HK-2 (cell line): ENCODE measurements at regions not wholly inside any gene's neighbourhood (a gene's known extent, or its start where the extent isn't known, plus 50 kb on each side); places are given as distances from the start of the nearest gene placed in this dataset.

ENCODE experiments used
- DNase-seq: peaks from one replicate; pipeline ENCODE4 v3.0.0-alpha.2; 2018; ENCODE audit not compliant: unreplicated experiment

- DNase-seq: no peak
These were observed 369.2 kb downstream of the MID1IP1 start for GRCh38 chrX:39170464-39170863.

- DNase-seq: no peak
These were observed 370.4 kb downstream of the MID1IP1 start for GRCh38 chrX:39171686-39172085.

- no peak for DNase-seq
These were observed 373.0 kb downstream of the MID1IP1 start for GRCh38 chrX:39174241-39174771.

GRCh38 chrX:39174772-39175417, 373.6 kb downstream of the MID1IP1 start:
- no peak for DNase-seq

- no peak for DNase-seq
These were observed 374.3 kb downstream of the MID1IP1 start for GRCh38 chrX:39175418-39176057.

GRCh38 chrX:39176105-39176504, 374.8 kb downstream of the MID1IP1 start:
- DNase-seq: no peak

GRCh38 chrX:39189431-39189830, 388.2 kb downstream of the MID1IP1 start:
- DNase-seq: no peak

GRCh38 chrX:39194673-39195072, 393.4 kb downstream of the MID1IP1 start:
- DNase-seq: no peak

GRCh38 chrX:39195156-39195555, 393.9 kb downstream of the MID1IP1 start:
- no peak for DNase-seq

- DNase-seq: peak; percentile 1
These were observed 395.2 kb downstream of the MID1IP1 start for GRCh38 chrX:39196192-39197102.

- no peak for DNase-seq
These were observed 398.2 kb downstream of the MID1IP1 start for GRCh38 chrX:39199429-39199828.

GRCh38 chrX:39201305-39201990, 400.2 kb downstream of the MID1IP1 start:
- DNase-seq: no peak

GRCh38 chrX:39202641-39203040, 401.4 kb downstream of the MID1IP1 start:
- no peak for DNase-seq

GRCh38 chrX:39203427-39203826, 402.2 kb downstream of the MID1IP1 start:
- DNase-seq: no peak

GRCh38 chrX:39204353-39204752, 403.1 kb downstream of the MID1IP1 start:
- DNase-seq: no peak

GRCh38 chrX:39204945-39205344, 403.7 kb downstream of the MID1IP1 start:
- no peak for DNase-seq

- DNase-seq: no peak
These were observed 404.2 kb downstream of the MID1IP1 start for GRCh38 chrX:39205467-39205866.

- DNase-seq: no peak
These were observed 405.3 kb downstream of the MID1IP1 start for GRCh38 chrX:39206399-39207145.

- DNase-seq: no peak
These were observed 410.2 kb downstream of the MID1IP1 start for GRCh38 chrX:39211501-39211900.

GRCh38 chrX:39212456-39212855, 411.2 kb downstream of the MID1IP1 start:
- DNase-seq: no peak
